SK-N-SH (cell line): ENCODE measurements at regions not wholly inside any gene's neighbourhood (a gene's known extent, or its start where the extent isn't known, plus 50 kb on each side); places are given as distances from the start of the nearest gene placed in this dataset.

Source experiments
- CTCF ChIA-PET: fragments of 300-600, 350-600 bp; formaldehyde crosslinking; extraction: SDS; loops from one replicate; lab custom pipeline; 2021; lab: Yijun Ruan, JAX
- POLR2A ChIA-PET: fragments of 350-600 bp; sonication (Branson Sonifier 250); formaldehyde crosslinking; extraction: SDS; loops from one replicate; lab custom pipeline; 2020; ENCODE audit warnings: antibody characterized with exemption, inconsistent platforms; lab: Yijun Ruan, JAX
- DNase-seq: peaks from one replicate; pipeline ENCODE4 v3.0.0; 2012
- H2AFZ ChIP-seq: fragments of 200-600 bp; sonication (generic); 2 replicates; pipeline ENCODE4 v1.8.1; 2016; ENCODE audit warnings: antibody characterized with exemption, mild to moderate bottlenecking, low read depth
- H3F3A ChIP-seq: fragments of 200-600 bp; sonication (generic); replicated peaks from 2 replicates; pipeline ENCODE3; 2016; ENCODE audit warnings: antibody characterized with exemption, mild to moderate bottlenecking; ENCODE audit not compliant: insufficient read depth
- H3K27ac ChIP-seq, 2 experiments: fragments of 200-500 bp in 1 of 2; fragments of 200-600 bp in 1 of 2; sonication (Bioruptor generic) in 1 of 2; sonication (generic), shearing (Covaris generic) in 1 of 2; 2 replicates each; pipeline versions ENCODE4 v1.5.1 to v1.6.1; 2014 to 2016; ENCODE audit warnings: low read depth in 2 of 2, inconsistent platforms in 1 of 2, low read length in 1 of 2, mild to moderate bottlenecking in 1 of 2, mixed read lengths in 1 of 2
- H3K27me3 ChIP-seq: fragments of 200-600 bp; sonication (generic), shearing (Covaris generic); 2 replicates; pipeline ENCODE4 v1.6.1; 2016; ENCODE audit warnings: mixed run types; ENCODE audit not compliant: insufficient read depth
- H3K36me3 ChIP-seq, 2 experiments: fragments of 200-500 bp in 1 of 2; fragments of 200-600 bp in 1 of 2; sonication (Bioruptor generic) in 1 of 2; sonication (generic) in 1 of 2; replicated peaks in 1 of 2; 2 replicates each; pipeline versions ENCODE3 to v1.5.1; 2014 to 2016; ENCODE audit warnings: low read length in 1 of 2, mild to moderate bottlenecking in 1 of 2; ENCODE audit not compliant: insufficient read depth in 2 of 2, control insufficient read depth in 1 of 2
- H3K4me1 ChIP-seq, 2 experiments: fragments of 200-500 bp in 1 of 2; fragments of 200-600 bp in 1 of 2; sonication (Bioruptor generic) in 1 of 2; sonication (generic), shearing (Covaris generic) in 1 of 2; 2 replicates each; pipeline versions ENCODE4 v1.5.1 to v1.6.1; 2014 to 2016; ENCODE audit warnings: low read depth in 1 of 2, low read length in 1 of 2, mixed run types in 1 of 2; ENCODE audit not compliant: insufficient read depth in 2 of 2, control insufficient read depth in 1 of 2
- H3K4me2 ChIP-seq: fragments of 200-600 bp; sonication (generic), shearing (Covaris generic); 2 replicates; pipeline ENCODE4 v1.6.1; 2017; ENCODE audit warnings: mixed run types
- H3K4me3 ChIP-seq, 2 experiments: fragments of 200-500 bp in 1 of 2; fragments of 200-600 bp in 1 of 2; sonication (Bioruptor generic) in 1 of 2; sonication (generic), shearing (Covaris generic) in 1 of 2; 2 replicates each; pipeline versions ENCODE4 v1.5.1 to v1.8.1; 2014 to 2016; ENCODE audit warnings: low read depth in 2 of 2, inconsistent platforms in 1 of 2, low read length in 1 of 2, mild to moderate bottlenecking in 1 of 2, mixed read lengths in 1 of 2, moderate library complexity in 1 of 2
- H3K79me2 ChIP-seq: fragments of 200-600 bp; sonication (generic); 2 replicates; pipeline ENCODE4 v1.8.1; 2017; ENCODE audit warnings: mild to moderate bottlenecking; ENCODE audit not compliant: insufficient read depth
- H3K9ac ChIP-seq: fragments of 200-600 bp; sonication (generic); 2 replicates; pipeline ENCODE4 v1.6.1; 2017; ENCODE audit warnings: mixed run types
- H3K9me2 ChIP-seq: fragments of 200-600 bp; sonication (generic); 2 replicates; pipeline ENCODE4 v1.6.1; 2017; ENCODE audit warnings: mixed run types
- H3K9me3 ChIP-seq: fragments of 200-600 bp; sonication (generic); 2 replicates; pipeline ENCODE4 v1.6.1; 2017; ENCODE audit warnings: mixed run types, mild to moderate bottlenecking, moderate library complexity
- H4K20me1 ChIP-seq: fragments of 200-600 bp; sonication (generic); 2 replicates; pipeline ENCODE4 v1.6.1; 2017; ENCODE audit warnings: mild to moderate bottlenecking, mixed run types; ENCODE audit not compliant: insufficient read depth
- CHD2 ChIP-seq: fragments of 150-350 bp; IDR thresholded peaks from 2 replicates; pipeline ENCODE4 v1.6.1; 2018; ENCODE audit warnings: low read length; ENCODE audit not compliant: partially characterized antibody
- CTCF ChIP-seq: fragments of 200-600 bp; sonication (generic); IDR thresholded peaks from 2 replicates; pipeline ENCODE4 v1.6.1; 2017; ENCODE audit warnings: antibody characterized with exemption, mild to moderate bottlenecking, moderate library complexity
- EZH2phosphoT487 ChIP-seq: fragments of 200-600 bp; sonication (generic); IDR thresholded peaks from 2 replicates; pipeline ENCODE4 v1.6.1; 2017; ENCODE audit warnings: low read depth, mixed run types, mild to moderate bottlenecking, antibody characterized with exemption, moderate library complexity, borderline replicate concordance
- FOSL2 ChIP-seq: IDR thresholded peaks from 2 replicates; pipeline ENCODE4 v1.4.0; 2012; ENCODE audit warnings: low read depth, mild to moderate bottlenecking, moderate library complexity, borderline replicate concordance
- IRF3 ChIP-seq: fragments of 150-350 bp; IDR thresholded peaks from 2 replicates; pipeline ENCODE4 v1.6.1; 2016; ENCODE audit warnings: mild to moderate bottlenecking, low read depth, low read length
- JUND ChIP-seq: IDR thresholded peaks from 2 replicates; pipeline ENCODE4 v1.4.0; 2012
- MXI1 ChIP-seq: IDR thresholded peaks from 2 replicates; pipeline ENCODE4 v1.6.1; 2012; ENCODE audit warnings: mild to moderate bottlenecking, low read depth, low read length, improper control_type of control experiment
- PBX3 ChIP-seq: IDR thresholded peaks from 2 replicates; pipeline ENCODE4; 2012
- RCOR1 ChIP-seq: fragments of 150-350 bp; IDR thresholded peaks from 2 replicates; pipeline ENCODE4 v1.6.1; 2017; ENCODE audit warnings: antibody characterized with exemption, low read length
- RXRA ChIP-seq: IDR thresholded peaks from 2 replicates; pipeline ENCODE4 v1.4.0; 2012; ENCODE audit warnings: low read depth, mild to moderate bottlenecking, borderline replicate concordance
- SIN3A ChIP-seq: IDR thresholded peaks from 2 replicates; pipeline ENCODE4 v1.6.1; 2012; ENCODE audit warnings: low read depth, mild to moderate bottlenecking, low read length, moderate library complexity, borderline replicate concordance
- TEAD4 ChIP-seq: IDR thresholded peaks from 2 replicates; pipeline ENCODE4 v1.4.0; 2012; ENCODE audit warnings: mild to moderate bottlenecking, borderline replicate concordance; ENCODE audit not compliant: insufficient read depth
- USF2 ChIP-seq: fragments of 150-350 bp; IDR thresholded peaks from 2 replicates; pipeline ENCODE4 v1.6.1; 2017; ENCODE audit warnings: antibody characterized with exemption, low read length, low read depth, borderline replicate concordance
- WGBS: methylation state at CpG from one replicate; pipeline ENCODE4 v1.1.6; 2017; ENCODE audit warnings: low lambda C conversion rate; 5-methylcytosine and 5-hydroxymethylcytosine counted together
- TF ChIP-seq, protein P1 (sequence below): IDR thresholded peaks from 2 replicates; pipeline ENCODE4 v1.4.0; 2012; ENCODE audit warnings: low read depth, borderline replicate concordance

DNA sequence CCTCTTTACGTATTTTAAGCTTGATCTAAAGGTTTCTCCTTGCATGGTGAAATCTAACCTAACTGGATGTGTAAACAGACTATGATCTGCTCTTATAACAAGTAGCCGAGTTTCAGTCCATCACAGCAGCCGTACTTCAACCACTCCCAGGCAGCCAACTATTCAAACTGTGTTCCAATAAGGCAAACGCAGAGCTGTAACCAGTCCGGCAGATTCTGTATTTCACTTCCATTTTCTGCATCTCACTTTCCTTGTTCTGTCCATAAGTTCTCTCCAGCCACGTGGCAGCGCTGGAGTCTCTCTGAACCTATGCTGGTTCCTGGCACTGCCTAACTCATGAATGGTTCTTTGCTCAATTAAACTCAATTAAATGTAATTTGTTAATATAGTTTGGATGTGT lies 132.6 kb downstream of the FHDC1 start:
- Histone ChIP-seq H3K4me2 (no peak overlapping the region), H4K20me1 (no peaks in the 10 kb centered on the region), H3K4me1 (no peaks in the 10 kb centered on the region), H2AFZ (no peak overlapping the region), H3K9me2 (no peaks in the 10 kb centered on the region), H3K9me3 (no peaks in the 10 kb centered on the region), H3K9ac (no peak overlapping the region), H3K36me3 (no peaks in the 10 kb centered on the region), H3K27me3 (no peaks in the 10 kb centered on the region), H3F3A (no peaks in the 10 kb centered on the region), H3K27ac (no peak overlapping the region), H3K4me3 (no peak overlapping the region), H3K79me2 (no peaks in the 10 kb centered on the region)
- TF ChIP-seq EZH2phosphoT487 (no peak), SIN3A (no peak), RXRA (no peak), JUND (no peak), MXI1 (no peak), PBX3 (no peak), CTCF (no peak), RCOR1 (no peak), CHD2 (no peak), IRF3 (no peak), TEAD4 (no peak), USF2 (no peak), FOSL2 (no peak)
- TF ChIP-seq, protein P1, sequence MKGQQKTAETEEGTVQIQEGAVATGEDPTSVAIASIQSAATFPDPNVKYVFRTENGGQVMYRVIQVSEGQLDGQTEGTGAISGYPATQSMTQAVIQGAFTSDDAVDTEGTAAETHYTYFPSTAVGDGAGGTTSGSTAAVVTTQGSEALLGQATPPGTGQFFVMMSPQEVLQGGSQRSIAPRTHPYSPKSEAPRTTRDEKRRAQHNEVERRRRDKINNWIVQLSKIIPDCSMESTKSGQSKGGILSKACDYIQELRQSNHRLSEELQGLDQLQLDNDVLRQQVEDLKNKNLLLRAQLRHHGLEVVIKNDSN, result no peak
- CTCF ChIA-PET, result interaction anchor here (1.3 kb wide), 1 partner anchor 17 kb away, joined by 5 read pairs; no protein-coding TSS in a partner anchor
- no peak for DNase-seq
- POLR2A ChIA-PET, result no interaction called here
- 81% methylated on average over 7 of the region's 7 CpGs for WGBS
